ENCODE measurements at regions not wholly inside any gene's neighbourhood (a gene's known extent, or its start where the extent isn't known, plus 50 kb on each side); places are given as distances from the start of the nearest gene placed in this dataset.

DNA sequence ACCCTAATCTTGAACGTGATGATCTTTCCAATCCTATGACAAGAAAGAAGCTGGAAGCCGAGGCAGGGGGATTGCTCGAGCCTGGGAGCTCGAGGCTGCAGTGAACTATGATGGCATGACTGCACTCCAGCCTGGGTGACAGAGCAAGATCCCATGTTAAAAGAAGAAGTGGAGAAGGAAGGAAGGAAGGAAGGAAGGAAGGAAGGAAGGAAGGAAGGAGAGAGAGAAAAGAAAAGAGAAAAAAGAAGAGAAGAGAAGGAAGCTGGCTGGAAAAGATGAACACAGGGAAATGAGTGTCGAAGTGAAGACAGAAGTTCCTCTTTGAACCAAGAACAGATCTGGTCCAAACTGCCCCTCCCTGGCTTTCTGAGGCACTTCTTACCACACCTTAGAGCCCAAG is 100.5 kb upstream of the PRNP start:
- Histone ChIP-seq H3K79me2 (replicated peaks; ENCODE audit: insufficient read depth, low read length) (no peaks in the 10 kb centered on the region), H3K4me3 (ENCODE audit: low read length) (no peak overlapping the region), H3K27ac (ENCODE audit: low read length) (no peak overlapping the region), H3K9me3 (ENCODE audit: low read length) (no peaks in the 10 kb centered on the region), H3K4me2 (ENCODE audit: low read length) (no peak overlapping the region), H3K27me3 (ENCODE audit: insufficient read depth, low read depth, low read length) (no peaks in the 10 kb centered on the region), H4K20me1 (ENCODE audit: insufficient read depth) (no peaks in the 10 kb centered on the region), H3F3A (ENCODE audit: insufficient read depth, low read length, poor library complexity, severe bottlenecking) (no peaks in the 10 kb centered on the region), H3K36me3 (ENCODE audit: insufficient read depth, low read length) (no peaks in the 10 kb centered on the region), H3K9me2 (ENCODE audit: insufficient read depth, low read length) (no peaks in the 10 kb centered on the region), H3K9ac (ENCODE audit: low read length) (no peak overlapping the region), H2AFZ (ENCODE audit: low read depth, low read length) (no peak overlapping the region)
- TF ChIP-seq SMC3 (conservative IDR thresholded peaks at IDR 0.05; ENCODE audit: poor library complexity) (no peak), EZH2 (IDR thresholded peaks at IDR 0.05; ENCODE audit: borderline replicate concordance, insufficient read depth, low read length, poor library complexity, severe bottlenecking) (no peak), RAD21 (conservative IDR thresholded peaks at IDR 0.05) (no peak), EP300 (conservative IDR thresholded peaks at IDR 0.05; ENCODE audit: poor library complexity, severe bottlenecking) (no peak), POLR2AphosphoS5 (IDR thresholded peaks at IDR 0.05) (no peak), MXI1 (conservative IDR thresholded peaks at IDR 0.05; ENCODE audit: poor library complexity, severe bottlenecking) (no peak), TAF1 (IDR thresholded peaks at IDR 0.05; ENCODE audit: low read depth) (no peak)
- TF ChIP-seq, protein P1, sequence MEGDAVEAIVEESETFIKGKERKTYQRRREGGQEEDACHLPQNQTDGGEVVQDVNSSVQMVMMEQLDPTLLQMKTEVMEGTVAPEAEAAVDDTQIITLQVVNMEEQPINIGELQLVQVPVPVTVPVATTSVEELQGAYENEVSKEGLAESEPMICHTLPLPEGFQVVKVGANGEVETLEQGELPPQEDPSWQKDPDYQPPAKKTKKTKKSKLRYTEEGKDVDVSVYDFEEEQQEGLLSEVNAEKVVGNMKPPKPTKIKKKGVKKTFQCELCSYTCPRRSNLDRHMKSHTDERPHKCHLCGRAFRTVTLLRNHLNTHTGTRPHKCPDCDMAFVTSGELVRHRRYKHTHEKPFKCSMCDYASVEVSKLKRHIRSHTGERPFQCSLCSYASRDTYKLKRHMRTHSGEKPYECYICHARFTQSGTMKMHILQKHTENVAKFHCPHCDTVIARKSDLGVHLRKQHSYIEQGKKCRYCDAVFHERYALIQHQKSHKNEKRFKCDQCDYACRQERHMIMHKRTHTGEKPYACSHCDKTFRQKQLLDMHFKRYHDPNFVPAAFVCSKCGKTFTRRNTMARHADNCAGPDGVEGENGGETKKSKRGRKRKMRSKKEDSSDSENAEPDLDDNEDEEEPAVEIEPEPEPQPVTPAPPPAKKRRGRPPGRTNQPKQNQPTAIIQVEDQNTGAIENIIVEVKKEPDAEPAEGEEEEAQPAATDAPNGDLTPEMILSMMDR (IDR thresholded peaks at IDR 0.05; ENCODE audit: poor library complexity, severe bottlenecking), result no peak
- TF ChIP-seq, protein P2, sequence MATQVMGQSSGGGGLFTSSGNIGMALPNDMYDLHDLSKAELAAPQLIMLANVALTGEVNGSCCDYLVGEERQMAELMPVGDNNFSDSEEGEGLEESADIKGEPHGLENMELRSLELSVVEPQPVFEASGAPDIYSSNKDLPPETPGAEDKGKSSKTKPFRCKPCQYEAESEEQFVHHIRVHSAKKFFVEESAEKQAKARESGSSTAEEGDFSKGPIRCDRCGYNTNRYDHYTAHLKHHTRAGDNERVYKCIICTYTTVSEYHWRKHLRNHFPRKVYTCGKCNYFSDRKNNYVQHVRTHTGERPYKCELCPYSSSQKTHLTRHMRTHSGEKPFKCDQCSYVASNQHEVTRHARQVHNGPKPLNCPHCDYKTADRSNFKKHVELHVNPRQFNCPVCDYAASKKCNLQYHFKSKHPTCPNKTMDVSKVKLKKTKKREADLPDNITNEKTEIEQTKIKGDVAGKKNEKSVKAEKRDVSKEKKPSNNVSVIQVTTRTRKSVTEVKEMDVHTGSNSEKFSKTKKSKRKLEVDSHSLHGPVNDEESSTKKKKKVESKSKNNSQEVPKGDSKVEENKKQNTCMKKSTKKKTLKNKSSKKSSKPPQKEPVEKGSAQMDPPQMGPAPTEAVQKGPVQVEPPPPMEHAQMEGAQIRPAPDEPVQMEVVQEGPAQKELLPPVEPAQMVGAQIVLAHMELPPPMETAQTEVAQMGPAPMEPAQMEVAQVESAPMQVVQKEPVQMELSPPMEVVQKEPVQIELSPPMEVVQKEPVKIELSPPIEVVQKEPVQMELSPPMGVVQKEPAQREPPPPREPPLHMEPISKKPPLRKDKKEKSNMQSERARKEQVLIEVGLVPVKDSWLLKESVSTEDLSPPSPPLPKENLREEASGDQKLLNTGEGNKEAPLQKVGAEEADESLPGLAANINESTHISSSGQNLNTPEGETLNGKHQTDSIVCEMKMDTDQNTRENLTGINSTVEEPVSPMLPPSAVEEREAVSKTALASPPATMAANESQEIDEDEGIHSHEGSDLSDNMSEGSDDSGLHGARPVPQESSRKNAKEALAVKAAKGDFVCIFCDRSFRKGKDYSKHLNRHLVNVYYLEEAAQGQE (IDR thresholded peaks at IDR 0.05; ENCODE audit: borderline replicate concordance), result no peak

DNA sequence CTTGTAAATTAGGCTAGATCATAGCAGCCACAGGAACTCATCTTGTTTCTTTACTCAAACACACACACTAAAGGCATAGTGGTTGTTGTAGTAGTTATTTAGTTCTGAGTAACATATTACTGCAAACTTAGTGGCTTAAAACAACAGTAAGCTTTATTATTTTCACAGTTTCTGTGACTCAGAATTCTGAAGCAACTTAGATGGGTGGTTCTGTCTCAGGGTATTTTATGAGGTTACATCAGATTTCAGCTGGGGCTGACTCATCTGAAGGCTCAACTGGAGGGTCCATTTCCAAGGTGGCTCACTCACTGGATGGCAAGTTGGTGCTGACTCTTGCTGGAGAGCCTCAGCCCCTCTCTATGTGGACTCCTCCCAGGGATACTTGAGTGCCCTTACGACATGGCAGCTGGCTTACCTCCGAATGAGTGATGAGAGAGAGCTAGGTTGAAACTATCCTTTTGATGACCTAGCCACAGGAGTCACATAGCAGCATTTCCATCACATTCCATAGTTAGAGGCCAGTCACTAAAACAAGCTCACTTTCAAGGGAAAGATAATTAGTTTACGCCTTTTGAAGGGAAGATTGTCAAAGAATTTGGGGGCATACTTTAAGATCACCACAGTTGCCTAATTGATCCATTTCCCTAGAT is 101.0 kb upstream of the PRNP start:
- Histone ChIP-seq H2AFZ (ENCODE audit: low read depth, low read length) (no peak overlapping the region), H3K36me3 (ENCODE audit: insufficient read depth, low read length) (no peaks in the 10 kb centered on the region), H4K20me1 (ENCODE audit: insufficient read depth) (no peaks in the 10 kb centered on the region), H3F3A (ENCODE audit: insufficient read depth, low read length, poor library complexity, severe bottlenecking) (no peaks in the 10 kb centered on the region), H3K27ac (ENCODE audit: low read length) (no peak overlapping the region), H3K9me3 (ENCODE audit: low read length) (no peaks in the 10 kb centered on the region), H3K79me2 (replicated peaks; ENCODE audit: insufficient read depth, low read length) (no peaks in the 10 kb centered on the region), H3K9me2 (ENCODE audit: insufficient read depth, low read length) (no peaks in the 10 kb centered on the region), H3K9ac (ENCODE audit: low read length) (no peak overlapping the region), H3K4me3 (ENCODE audit: low read length) (no peak overlapping the region), H3K4me2 (ENCODE audit: low read length) (no peak overlapping the region), H3K27me3 (ENCODE audit: insufficient read depth, low read depth, low read length) (no peaks in the 10 kb centered on the region)
- TF ChIP-seq EZH2 (IDR thresholded peaks at IDR 0.05; ENCODE audit: borderline replicate concordance, insufficient read depth, low read length, poor library complexity, severe bottlenecking), result no peak
- no peak for TF ChIP-seq EP300 (conservative IDR thresholded peaks at IDR 0.05; ENCODE audit: poor library complexity, severe bottlenecking)
- TF ChIP-seq SMC3 (conservative IDR thresholded peaks at IDR 0.05; ENCODE audit: poor library complexity), result no peak
- TF ChIP-seq POLR2AphosphoS5 (IDR thresholded peaks at IDR 0.05), result no peak
- TF ChIP-seq, protein P2 (IDR thresholded peaks at IDR 0.05; ENCODE audit: borderline replicate concordance), result no peak
- TF ChIP-seq MXI1 (conservative IDR thresholded peaks at IDR 0.05; ENCODE audit: poor library complexity, severe bottlenecking), result no peak
- no peak for TF ChIP-seq RAD21 (conservative IDR thresholded peaks at IDR 0.05)
- no peak for TF ChIP-seq TAF1 (IDR thresholded peaks at IDR 0.05; ENCODE audit: low read depth)
- TF ChIP-seq, protein P1 (IDR thresholded peaks at IDR 0.05; ENCODE audit: poor library complexity, severe bottlenecking), result no peak
